ENCODE measurements at regions not wholly inside any gene's neighbourhood (a gene's known extent, or its start where the extent isn't known, plus 50 kb on each side); places are given as distances from the start of the nearest gene placed in this dataset.
"Not testable (repeated sequence)": the region's sequence is repeated elsewhere in the genome, so short reads cannot be mapped to it uniquely, and the experiment has no call there.

DNA sequence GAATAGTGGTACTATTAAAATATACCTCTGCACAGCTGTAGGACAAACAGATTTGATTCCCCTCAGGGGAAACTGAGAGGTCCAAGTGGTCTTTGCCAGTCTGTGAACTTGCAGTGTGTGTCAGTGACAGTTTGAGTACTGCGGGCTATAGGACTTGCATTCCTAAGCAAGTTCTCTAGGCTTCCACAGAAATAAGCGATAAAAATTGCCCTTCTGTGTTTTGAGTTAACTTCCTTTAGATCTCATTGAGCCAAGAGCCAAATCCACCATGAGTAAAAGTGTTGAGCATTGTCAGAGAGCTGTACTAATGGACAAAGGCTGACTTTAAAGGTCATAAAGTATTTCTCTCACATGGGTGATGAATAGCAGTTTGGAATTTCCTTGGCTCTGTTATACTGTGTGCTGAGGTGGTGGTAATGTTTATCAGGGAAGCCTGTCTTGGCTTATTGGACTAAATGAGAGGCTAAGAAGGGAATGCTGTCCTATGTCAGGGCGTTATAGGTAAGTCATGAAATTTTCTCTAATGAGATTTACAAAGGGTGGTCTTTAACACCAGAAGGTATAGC is 122.6 kb upstream of the MAP3K7 start:
- DNase-seq (ENCODE audit: low spot score) = no peak

DNA sequence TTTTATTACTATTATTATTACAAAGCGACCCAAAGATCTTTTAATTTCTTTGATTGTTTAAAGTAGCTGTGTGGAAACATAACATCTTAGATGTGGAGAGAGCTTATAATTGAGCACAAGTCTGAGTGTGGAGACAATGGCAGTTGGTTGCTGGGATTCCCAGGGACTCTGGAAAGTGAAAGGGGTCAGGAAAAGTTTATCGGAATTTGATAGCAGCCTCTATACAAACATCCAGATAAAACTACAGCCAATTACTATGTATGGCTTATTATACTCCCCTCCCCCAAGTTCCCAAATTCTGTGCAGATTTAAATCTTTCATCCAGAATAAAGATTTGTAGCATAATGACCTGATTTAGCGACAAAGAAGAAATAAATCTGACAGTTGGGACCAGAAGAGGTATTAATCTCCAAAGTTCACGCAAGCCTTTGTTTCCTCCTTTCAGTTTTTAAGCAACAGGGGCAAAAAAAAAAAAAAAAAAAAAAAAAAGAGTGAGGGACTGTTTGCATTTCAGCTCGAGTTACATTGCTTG is 121.4 kb upstream of the MAP3K7 start:
- DNase-seq (ENCODE audit: low spot score) = no peak

DNA sequence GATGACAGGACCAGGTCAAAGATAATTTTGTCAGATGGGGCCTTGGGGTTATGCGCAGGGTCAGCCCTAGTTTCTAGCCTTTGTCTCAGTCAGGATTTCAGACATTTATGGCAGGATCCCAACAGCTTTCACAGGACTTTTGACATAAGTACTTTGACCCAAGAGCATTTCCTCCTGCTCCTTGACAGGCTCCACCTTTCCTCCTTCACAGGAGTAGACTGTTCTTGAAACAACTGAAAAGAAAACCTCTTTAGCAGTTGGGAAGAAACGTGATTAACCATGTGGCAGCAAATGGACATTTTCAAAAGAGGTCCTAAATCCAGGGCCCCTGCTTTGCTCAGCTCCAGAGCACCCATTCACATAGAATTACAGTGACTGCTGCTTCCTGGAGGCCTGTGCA is 120.4 kb upstream of the MAP3K7 start:
- no peak for DNase-seq (ENCODE audit: low spot score)

DNA sequence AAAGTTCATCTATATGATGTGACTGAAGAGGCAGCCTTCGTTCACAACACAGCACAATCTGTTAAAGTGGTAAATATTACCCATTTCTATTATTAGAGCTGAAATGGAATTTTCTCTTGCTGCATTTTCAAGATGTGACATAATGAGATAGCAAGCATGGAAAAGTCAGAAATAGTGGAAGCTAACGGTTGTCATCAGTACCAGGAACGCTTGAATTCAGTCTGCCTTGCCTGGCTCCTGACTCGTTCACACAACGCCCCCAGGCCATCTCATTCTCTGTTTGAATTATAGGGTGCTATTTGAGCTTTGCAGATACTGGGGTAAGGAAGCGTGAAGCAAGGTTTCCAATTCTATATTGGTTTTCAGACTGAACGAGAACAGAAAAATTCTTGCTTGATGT is 116.5 kb upstream of the MAP3K7 start:
- no peak for DNase-seq (ENCODE audit: low spot score)

DNA sequence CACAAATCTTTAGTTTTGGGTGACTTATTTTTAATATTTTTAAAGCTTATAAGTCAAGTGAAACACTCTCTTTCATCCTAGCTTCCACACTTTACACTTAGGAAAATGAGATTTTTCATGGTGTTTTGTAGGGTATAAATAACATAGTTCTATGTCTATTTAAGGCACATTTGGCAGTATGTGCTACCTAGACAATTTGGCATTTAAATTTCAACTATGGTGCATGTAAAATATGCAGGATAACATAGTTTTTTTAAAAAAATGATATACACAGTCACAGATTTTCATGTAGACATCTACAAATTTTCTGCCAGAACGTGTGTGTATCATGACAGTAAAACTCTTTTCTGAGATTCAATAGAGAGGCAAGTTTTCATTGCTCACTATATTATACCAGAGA is 115.1 kb upstream of the MAP3K7 start:
- no peak for DNase-seq (ENCODE audit: low spot score)

DNA sequence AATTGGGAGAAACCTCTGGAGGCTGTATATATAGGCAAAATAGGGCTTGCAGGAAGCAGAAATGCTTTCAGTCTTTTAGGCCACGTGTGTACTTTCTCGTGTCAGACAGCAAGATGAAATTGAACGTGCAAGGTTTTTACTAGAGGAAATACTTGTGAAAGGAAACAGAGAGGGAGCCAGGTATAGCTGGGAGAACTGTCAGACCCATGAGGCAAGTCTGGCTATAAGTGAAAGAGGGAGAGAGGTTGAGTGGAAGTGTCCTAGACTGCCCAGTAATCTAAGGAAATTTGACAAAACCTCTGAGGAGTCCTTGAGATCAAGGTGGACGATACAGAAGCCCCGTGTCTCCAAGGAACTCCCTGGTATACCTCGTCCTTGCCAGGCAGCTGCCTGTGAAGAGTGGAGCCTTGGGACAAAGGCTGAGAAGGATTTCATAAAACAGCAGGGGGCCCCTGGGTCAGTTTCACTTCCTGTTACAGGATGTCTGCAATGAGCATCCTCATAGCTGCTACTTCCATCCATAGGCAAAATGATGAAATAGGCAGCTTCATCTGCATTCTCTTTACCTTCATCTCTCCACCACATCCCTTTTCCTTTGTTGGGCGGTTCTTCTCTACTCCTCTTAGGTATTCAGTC is 114.4 kb upstream of the MAP3K7 start:
- DNase-seq (ENCODE audit: low spot score) = peak; percentile 22

DNA sequence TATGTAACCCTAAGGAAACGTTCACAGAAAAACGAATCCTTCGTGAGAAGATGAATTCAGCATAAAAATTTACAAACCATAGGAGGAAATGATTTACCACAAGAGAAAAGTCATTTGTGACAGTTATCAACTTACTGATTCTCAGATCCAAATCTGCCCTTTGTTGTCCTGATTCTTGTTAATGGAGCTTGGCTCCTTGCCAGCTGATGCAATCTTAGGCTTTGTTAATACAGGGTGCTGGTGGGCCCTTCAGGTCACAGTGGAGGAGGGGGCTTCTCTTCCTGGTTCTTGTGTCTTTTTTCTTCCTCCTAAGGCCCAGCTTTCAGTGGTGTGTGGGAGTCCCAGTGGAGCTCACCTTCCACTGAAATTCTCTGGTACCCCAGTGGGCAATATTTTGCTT is 108.4 kb upstream of the MAP3K7 start:
- no peak for DNase-seq (ENCODE audit: low spot score)

DNA sequence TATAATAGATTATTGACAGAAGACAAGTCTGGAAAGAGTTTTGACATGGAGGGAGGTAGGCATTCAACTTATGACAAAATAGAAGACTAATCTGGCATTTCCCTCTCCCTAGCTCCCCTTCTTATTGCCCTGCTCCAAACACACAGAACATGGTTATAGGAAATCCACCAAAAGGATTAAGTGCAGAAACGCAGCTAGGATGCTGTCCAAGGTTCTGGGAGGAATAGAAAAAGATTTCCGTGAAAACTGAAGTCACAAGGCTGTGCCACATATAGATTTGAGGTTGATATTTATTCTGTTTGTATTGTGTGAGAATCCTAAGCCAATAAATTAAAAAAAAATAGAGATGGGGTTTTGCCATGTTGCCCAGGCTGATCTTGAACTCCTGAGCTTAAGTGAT is 107.9 kb upstream of the MAP3K7 start:
- DNase-seq (ENCODE audit: low spot score) = no peak

DNA sequence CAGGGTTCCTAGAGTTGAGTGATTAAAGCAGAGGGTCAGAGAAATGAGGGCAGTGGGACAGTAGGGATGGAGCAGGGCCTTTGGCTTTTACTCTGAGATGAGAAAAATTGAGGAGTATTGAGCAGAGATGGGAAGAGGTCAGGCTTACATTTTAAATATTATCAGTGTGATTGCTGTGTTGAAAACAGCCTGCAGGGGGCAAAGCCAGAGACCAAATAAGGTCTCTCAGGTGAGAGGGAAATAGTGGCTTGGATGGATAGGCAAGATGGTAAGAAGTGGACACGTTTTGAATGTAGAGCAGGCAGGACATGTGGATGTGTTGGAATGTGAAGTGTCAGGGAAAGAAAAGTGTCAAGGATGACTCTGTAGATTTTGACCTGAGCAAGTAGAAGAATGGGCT is 105.0 kb upstream of the MAP3K7 start:
- no peak for DNase-seq (ENCODE audit: low spot score)

DNA sequence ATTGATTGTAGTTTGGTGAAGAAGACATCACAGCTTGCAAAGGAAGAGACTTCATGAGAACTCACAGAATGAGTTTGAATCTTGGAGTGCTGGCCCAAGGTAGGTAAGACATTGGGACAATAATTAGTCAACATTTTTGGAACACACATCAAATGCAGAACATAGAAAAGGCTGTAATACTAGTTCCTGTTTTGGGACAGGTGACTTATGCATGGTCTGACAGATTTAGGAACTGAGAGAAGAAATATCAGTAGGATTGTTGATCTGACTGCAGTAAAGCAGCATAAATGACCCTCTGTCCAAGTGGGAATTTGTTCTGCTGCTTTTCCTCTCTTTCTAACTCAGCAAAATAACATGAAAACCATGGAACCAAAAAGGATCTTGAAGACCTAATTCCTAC is 102.3 kb upstream of the MAP3K7 start:
- no peak for DNase-seq (ENCODE audit: low spot score)

DNA sequence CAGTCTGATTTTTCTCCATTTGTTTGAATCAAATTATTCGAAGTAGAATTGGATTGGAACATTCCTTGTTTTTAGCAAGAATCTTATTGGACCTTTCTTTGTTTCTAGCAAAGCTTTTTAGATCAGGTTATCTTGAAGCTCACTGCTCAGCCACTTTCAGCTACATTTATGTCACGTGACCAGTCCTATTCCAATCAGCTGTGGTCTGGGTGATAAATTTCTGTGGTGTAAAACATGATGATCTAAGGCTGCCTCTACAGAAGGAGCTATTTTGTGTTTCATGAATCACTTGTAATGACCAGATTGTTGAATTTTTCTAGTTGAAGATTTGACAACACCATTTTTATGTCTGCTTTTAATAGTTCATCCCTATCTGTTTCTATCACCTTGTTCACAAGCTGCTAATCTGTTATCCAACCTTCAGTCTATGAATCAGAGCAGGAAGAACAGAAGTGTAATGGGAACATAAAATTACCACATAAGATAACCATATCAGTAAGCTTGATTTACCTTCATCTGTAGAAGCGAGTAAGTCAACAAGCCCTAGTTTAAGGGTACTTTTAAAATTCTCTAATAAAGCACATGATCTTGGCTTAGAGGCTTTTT is 101.0 kb upstream of the MAP3K7 start:
- no peak for DNase-seq (ENCODE audit: low spot score)

DNA sequence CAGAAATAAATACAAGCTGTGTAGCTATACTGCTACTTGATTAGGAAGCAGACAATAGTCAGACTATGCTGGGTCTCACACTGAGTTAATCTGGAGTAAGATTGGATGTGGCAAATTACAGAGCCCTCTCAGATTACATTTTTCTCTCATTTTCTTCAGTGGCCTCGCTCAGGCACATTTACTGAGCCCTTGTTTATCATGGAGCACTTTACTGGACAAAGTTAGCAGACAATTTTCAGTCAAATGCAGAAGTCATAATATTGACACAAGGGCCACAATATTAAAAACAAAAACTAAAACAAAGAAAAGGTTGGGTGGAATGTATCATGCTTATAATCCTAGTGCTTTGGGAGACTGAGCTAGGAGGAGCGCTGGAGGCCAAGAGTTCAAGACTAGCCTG is 95.0 kb upstream of the MAP3K7 start:
- no peak for DNase-seq (ENCODE audit: low spot score)

DNA sequence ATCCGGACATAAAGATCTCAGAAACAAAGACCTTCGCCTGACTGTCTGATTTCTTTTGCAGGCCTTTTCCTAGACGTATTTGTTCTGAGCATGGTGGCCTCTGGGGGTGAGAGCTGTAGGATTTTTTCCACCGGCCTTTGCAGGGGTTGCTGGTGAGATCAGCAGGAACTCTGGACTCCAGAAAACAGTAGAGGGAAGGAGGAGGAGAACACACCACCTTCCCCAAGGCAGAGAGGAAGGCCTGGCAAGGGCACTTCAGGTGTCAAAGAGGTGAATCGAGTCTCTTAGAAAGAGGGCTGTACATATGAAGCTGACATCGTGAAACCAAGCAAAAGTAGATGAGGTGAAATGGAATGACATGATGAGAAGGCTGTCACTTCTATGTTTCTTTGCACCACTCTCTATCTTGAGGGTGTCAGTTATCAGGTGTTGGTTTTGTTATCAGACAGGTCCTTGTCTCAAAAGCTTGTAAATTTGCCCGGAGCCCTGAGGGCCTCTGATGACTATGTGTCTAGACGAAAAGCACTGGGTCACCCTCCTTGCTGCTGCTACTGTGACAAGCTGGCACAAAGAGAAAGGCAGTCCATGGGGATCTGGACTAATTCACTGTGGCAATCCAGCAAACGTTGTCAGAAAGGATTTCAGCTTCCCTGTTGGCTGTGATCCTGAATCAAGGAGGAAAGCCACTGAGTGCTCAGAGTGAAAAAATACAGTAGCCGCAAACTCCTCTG is 91.3 kb upstream of the MAP3K7 start:
- no peak for DNase-seq (ENCODE audit: low spot score)

DNA sequence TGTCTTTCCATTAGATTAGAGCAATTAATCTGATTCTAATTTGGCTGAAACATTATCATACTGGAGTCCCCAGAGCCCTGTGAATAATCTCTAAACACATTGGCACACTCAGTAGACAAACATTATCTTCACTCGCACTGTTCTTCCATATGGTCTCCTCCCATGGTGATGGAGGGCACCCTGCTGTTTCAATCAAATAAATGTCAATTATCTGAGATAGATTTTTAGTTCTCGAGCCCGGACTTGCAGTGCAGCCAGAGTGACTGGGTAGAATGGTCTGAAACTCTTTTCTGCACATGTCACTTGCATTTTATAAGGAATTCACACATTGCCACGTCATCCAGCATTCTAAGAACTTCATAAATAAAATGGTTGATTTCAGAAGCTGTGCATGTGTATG is 90.6 kb upstream of the MAP3K7 start:
- DNase-seq (ENCODE audit: low spot score) = no peak

DNA sequence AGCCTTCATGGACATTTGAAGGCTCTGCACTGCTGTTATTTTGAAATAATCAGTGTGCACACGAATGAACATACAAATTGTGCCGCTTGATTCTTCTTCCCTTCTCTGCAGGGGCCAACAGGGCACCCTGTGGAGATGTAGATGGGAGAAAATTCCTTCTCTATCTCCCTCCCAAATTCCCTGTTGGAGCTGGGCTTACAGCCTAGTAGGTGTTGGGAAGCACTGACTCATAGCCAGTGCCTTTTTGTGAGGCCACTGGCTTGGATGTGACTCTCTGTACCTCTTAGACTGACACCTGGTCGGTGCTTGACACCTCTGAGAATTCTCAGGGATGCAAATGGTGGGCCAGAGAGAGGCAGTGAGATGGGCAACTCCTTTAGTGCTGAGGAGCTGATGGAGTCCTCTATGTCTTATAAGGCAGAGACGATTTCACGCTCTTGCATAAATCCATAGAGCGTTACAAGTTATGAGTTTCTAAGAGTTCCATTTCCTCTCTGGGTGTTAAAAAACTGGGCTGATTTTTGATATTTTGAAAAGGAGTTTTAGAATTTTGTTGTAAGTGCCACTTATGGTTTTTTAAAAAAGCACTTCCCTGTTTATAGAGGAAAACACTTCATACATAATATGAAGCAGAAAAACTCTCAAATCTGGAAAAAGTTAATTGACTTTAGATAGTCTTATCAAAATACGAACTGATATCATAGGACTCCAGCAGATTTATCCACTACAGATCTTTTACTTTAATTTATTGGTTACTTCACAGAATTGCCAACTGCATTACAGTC is 89.8 kb upstream of the MAP3K7 start:
- DNase-seq (ENCODE audit: low spot score) = no peak

DNA sequence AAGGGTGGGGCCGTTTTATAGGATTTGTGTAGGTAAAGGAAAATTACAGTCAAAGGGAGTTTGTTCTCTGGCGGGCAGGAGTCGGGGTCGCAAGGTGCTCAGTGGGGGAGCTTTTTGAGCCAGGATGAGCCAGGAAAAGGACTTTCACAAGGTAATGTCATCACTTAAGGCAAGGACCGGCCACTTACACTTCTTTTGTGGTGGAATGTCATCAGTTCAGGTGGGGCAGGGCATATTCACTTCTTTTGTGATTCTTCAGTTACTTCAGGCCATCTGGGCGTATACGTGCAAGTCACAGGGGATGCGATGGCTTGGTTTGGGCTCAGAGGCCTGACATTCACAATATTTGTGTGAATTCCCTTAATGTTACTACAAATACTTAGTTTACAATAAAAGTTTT is 88.2 kb upstream of the MAP3K7 start:
- DNase-seq (ENCODE audit: low spot score) = not testable (repeated sequence)

DNA sequence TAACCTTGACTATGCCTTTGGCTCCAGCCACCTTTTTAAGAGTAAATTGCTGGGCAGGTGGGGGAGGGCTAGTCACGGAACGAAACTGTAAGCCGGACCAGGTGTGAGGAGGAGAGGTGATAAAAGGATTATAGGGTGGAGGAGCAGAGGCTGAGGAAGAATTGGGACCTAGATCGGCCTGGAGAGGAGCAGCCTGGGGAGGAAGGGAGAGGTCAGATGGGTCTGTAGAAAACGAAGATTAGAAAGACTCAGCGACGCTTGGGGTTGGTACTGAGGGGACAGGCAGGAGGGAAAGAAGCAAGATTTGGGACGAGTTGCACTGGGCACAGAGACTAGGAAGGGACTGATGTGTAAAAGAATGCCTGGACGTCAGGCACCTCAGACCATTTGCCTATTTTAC is 87.2 kb upstream of the MAP3K7 start:
- not testable (repeated sequence) for DNase-seq (ENCODE audit: low spot score)

DNA sequence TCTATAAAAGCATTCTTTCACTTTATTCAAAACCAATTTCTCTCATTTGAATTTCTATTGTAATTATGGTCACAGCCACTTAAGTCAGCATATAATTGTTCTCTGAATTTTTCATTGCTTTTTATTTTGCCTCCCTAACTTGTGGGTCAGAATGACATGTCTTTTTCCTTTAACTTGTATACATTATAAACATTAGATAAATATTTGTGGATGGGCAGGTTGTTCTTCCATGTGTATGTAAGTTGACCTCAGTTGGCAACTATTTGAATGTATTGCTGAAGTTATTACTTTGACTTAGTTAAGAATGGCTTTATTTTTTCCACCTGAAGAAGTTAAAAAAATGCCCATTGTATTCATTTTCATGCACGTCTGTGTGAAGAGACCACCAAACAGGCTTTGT is 83.0 kb upstream of the MAP3K7 start:
- DNase-seq (ENCODE audit: low spot score) = no peak

DNA sequence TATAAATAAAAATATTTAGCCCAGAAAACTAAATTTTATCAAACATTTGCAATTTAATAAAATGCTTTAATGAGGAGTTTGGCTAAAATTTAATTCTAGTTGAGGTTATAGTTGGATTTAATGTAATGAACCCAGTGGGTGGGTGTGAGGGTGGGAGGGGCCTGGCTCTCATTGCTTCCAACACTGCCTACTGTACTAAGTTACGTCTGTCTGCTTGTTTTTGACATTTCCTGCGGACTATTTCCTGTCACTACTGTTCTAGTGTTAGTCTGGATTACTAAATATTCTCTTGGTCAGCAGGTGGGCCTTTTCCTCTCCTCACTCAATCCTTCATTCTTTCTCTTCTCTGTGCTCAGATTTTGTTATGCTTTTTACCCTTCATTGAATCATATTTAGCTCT is 82.5 kb upstream of the MAP3K7 start:
- DNase-seq (ENCODE audit: low spot score) = no peak

DNA sequence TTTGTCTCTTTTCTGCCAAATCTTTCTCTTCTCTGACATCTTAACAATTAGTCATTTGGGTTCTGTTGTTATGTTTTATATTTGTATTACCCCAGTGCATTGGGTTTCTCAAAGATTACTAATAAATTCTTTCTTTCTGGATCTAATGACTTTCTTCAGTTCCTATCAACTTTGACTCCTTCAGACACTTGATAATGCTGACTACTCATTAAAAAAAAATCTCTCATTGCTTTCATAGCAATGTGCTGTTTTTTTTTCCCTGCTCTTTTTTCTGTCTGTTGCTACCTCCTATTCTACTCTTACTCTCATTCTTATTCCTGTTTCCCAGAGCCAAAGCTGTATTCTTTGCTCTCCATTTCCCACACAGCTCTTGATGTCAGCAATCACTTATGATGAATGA is 81.3 kb upstream of the MAP3K7 start:
- no peak for DNase-seq (ENCODE audit: low spot score)

DNA sequence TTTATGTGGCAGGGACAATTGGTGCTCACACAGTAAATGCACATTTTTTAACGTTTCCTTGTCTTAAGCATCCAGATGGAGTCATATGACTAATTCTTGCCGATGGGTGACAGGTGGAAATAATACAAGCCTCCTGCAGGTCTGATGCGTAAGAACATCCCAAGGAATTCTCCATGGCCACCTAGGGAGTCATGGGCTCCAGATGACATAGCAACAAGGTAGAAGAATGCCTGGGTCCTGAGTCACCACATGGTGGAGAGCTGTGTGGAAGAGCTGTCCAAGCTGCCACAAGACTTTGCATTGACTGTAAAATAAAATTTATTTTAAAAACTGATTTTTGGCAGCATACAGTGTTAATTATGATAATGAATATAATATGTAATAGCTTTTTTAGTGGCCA is 77.0 kb upstream of the MAP3K7 start:
- no peak for DNase-seq (ENCODE audit: low spot score)

DNA sequence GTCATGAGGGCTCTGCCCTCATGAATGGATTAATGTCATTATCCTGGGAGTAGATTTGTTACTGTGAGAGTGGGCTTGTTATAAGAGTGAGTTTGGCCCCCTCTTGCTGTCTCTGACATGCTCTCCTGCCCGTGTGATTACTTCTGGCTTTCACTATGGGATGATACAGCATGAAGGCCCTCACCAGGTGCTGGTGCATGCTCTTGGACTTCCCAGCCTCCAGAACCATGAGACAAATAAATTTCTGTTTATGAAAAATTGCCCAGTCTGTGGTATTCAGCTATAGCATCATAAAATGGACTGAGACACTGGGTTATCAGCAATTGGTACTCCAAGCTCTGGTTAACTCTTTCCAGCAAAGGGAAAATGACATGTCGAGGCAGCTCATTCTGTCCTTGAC is 76.2 kb upstream of the MAP3K7 start:
- DNase-seq (ENCODE audit: low spot score) = no peak
